Mesenchymal stem cell (in vitro differentiated cells and primary cell): ENCODE measurements at regions not wholly inside any gene's neighbourhood (a gene's known extent, or its start where the extent isn't known, plus 50 kb on each side); places are given as distances from the start of the nearest gene placed in this dataset.

Source experiments
- DNase-seq: peaks from one replicate; pipeline ENCODE4 v3.0.0-alpha.2; 2013
- H2AFZ ChIP-seq: one replicate; pipeline ENCODE4 v1.6.1; 2013; ENCODE audit warnings: low read depth, mild to moderate bottlenecking, control low read depth, inconsistent platforms, low read length, moderate library complexity
- H2AK5ac ChIP-seq: 2 replicates; pipeline ENCODE4 v1.6.1; 2013; ENCODE audit warnings: low read length, moderate library complexity, mild to moderate bottlenecking, inconsistent platforms; ENCODE audit not compliant: severe bottlenecking
- H2BK120ac ChIP-seq: one replicate; pipeline ENCODE4 v1.6.1; 2013; ENCODE audit warnings: low read depth, mild to moderate bottlenecking, inconsistent platforms, low read length, moderate library complexity
- H2BK12ac ChIP-seq, 2 experiments: one replicate each; pipeline ENCODE4 v1.6.1; 2013; ENCODE audit warnings: inconsistent platforms in 2 of 2, low read length in 2 of 2, mild to moderate bottlenecking in 2 of 2, moderate library complexity in 2 of 2, control low read depth in 1 of 2
- H2BK15ac ChIP-seq: one replicate; pipeline ENCODE4 v1.6.1; 2013; ENCODE audit warnings: mild to moderate bottlenecking, low read depth, inconsistent platforms; ENCODE audit not compliant: poor library complexity, severe bottlenecking
- H2BK5ac ChIP-seq: 2 replicates; pipeline ENCODE4 v1.6.1; 2013; ENCODE audit warnings: low read depth, mild to moderate bottlenecking, low read length, control low read depth, inconsistent platforms; ENCODE audit not compliant: poor library complexity, severe bottlenecking
- H3K14ac ChIP-seq, 2 experiments: one replicate each; pipeline ENCODE4 v1.6.1; 2013; ENCODE audit warnings: inconsistent platforms in 2 of 2, low read length in 2 of 2, control low read depth in 1 of 2, mild to moderate bottlenecking in 1 of 2, moderate library complexity in 1 of 2
- H3K18ac ChIP-seq, 2 experiments: one replicate each; pipeline ENCODE4 v1.6.1; 2013; ENCODE audit warnings: inconsistent platforms in 2 of 2, low read length in 2 of 2, control low read depth in 1 of 2, low read depth in 1 of 2, mild to moderate bottlenecking in 1 of 2
- H3K23ac ChIP-seq, 2 experiments: one replicate each; pipeline ENCODE4 v1.6.1; 2013; ENCODE audit warnings: inconsistent platforms in 2 of 2, low read length in 2 of 2, mild to moderate bottlenecking in 2 of 2, moderate library complexity in 2 of 2, control low read depth in 1 of 2
- H3K27ac ChIP-seq: 2 replicates; pipeline ENCODE4 v1.5.1; 2013; ENCODE audit warnings: mild to moderate bottlenecking, moderate library complexity, low read length, control low read depth, inconsistent platforms; ENCODE audit not compliant: poor library complexity, severe bottlenecking
- H3K27me3 ChIP-seq, 2 experiments: 2 replicates each; pipeline versions ENCODE4 v1.6.1 to v1.7.0; 2013; ENCODE audit warnings: low read length in 2 of 2, mild to moderate bottlenecking in 2 of 2, moderate library complexity in 2 of 2, control low read depth in 1 of 2, inconsistent platforms in 1 of 2; ENCODE audit not compliant: control insufficient read depth in 1 of 2, insufficient read depth in 1 of 2
- H3K36me3 ChIP-seq, 2 experiments: 2 replicates each; pipeline versions ENCODE4 v1.6.1 to v1.7.0; 2013; ENCODE audit warnings: low read length in 2 of 2, control low read depth in 1 of 2, inconsistent platforms in 1 of 2, low read depth in 1 of 2, mild to moderate bottlenecking in 1 of 2; ENCODE audit not compliant: insufficient read depth in 2 of 2, control insufficient read depth in 1 of 2
- H3K4ac ChIP-seq, 2 experiments: one replicate each; pipeline ENCODE4 v1.6.1; 2013; ENCODE audit warnings: inconsistent platforms in 2 of 2, low read length in 2 of 2, mild to moderate bottlenecking in 2 of 2, moderate library complexity in 2 of 2, control low read depth in 1 of 2, low read depth in 1 of 2
- H3K4me1 ChIP-seq: 2 replicates; pipeline ENCODE4 v1.6.1; 2013; ENCODE audit warnings: low read depth, low read length, control low read depth; ENCODE audit not compliant: control insufficient read depth, insufficient read depth
- H3K4me2 ChIP-seq: 2 replicates; pipeline ENCODE4 v1.6.1; 2013; ENCODE audit warnings: low read length, mild to moderate bottlenecking, inconsistent platforms; ENCODE audit not compliant: poor library complexity, severe bottlenecking
- H3K4me3 ChIP-seq, 2 experiments: 2 replicates each; pipeline versions ENCODE4 v1.5.1 to v1.7.0; 2013; ENCODE audit warnings: low read length in 2 of 2, mild to moderate bottlenecking in 2 of 2, control low read depth in 1 of 2, low read depth in 1 of 2; ENCODE audit not compliant: insufficient read depth in 1 of 2
- H3K79me1 ChIP-seq: replicated peaks from 2 replicates; pipeline ENCODE4 v1.6.1; 2013; ENCODE audit warnings: mild to moderate bottlenecking, control low read depth, low read length, inconsistent platforms; ENCODE audit not compliant: poor library complexity, severe bottlenecking
- H3K9ac ChIP-seq: 2 replicates; pipeline ENCODE4 v1.7.0; 2013; ENCODE audit warnings: mild to moderate bottlenecking, low read length, moderate library complexity
- H3K9me3 ChIP-seq: 2 replicates; pipeline ENCODE4 v1.7.0; 2013; ENCODE audit warnings: mild to moderate bottlenecking, low read length; ENCODE audit not compliant: control insufficient read depth
- H4K8ac ChIP-seq: one replicate; pipeline ENCODE4 v1.6.1; 2013; ENCODE audit warnings: inconsistent platforms, mild to moderate bottlenecking, low read length, moderate library complexity
- H4K91ac ChIP-seq: one replicate; pipeline ENCODE4 v1.6.1; 2013; ENCODE audit warnings: mild to moderate bottlenecking, low read length, inconsistent platforms
- WGBS: methylation state at CpG from one replicate; pipeline ENCODE4 v1.1.7; 2013; ENCODE audit warnings: mixed read lengths; 5-methylcytosine and 5-hydroxymethylcytosine counted together

DNA sequence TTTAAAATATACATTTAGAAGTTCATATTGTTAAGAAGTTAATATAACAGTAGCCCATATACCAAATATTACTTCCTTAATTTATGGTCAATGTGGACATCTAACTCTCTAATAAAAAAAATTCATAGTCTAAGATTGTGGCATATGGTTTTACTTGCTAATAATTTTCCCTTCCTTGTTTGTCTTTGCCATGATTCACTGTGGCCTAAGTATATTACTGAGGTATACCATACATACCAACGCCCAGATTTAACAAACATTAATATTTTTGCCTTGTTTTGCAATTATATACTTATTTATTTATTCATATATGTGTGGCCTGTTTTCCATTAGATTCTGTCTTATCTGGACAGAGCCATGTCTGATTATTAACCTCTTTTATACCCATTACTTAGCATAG, 54.6 kb upstream of the CCDC150 start:
- no peak overlapping the region for H3K27ac ChIP-seq
- no peak overlapping the region for H3K18ac ChIP-seq
- H3K23ac ChIP-seq: no peak overlapping the region
- H2AK5ac ChIP-seq: no peak overlapping the region
- no peak overlapping the region for H2AFZ ChIP-seq
- no peak overlapping the region for H3K9ac ChIP-seq
- peaks cover 2% of the 10 kb centered on the region for H3K9me3 ChIP-seq
- no peak overlapping the region for H2BK12ac ChIP-seq
- no peak overlapping the region for H4K8ac ChIP-seq
- no peak overlapping the region for H2BK120ac ChIP-seq
- H3K36me3 ChIP-seq: no peaks in the 10 kb centered on the region
- H3K4me2 ChIP-seq: no peak overlapping the region
- no peak overlapping the region for H3K4me3 ChIP-seq
- H2BK15ac ChIP-seq: no peak overlapping the region
- DNase-seq: no peak
- no peak overlapping the region for H2BK5ac ChIP-seq
- H3K4me1 ChIP-seq: peaks cover 1% of the 10 kb centered on the region
- no CpG with 5 or more reads among the region's 1 CpG for WGBS
- no peak overlapping the region for H4K91ac ChIP-seq
- no peak overlapping the region for H3K14ac ChIP-seq
- H3K4ac ChIP-seq: no peak overlapping the region
- H3K79me1 ChIP-seq: peaks cover 8% of the 10 kb centered on the region
- H3K27me3 ChIP-seq: peaks cover 0 to under 1% of the 10 kb centered on the region in 2 experiments

DNA sequence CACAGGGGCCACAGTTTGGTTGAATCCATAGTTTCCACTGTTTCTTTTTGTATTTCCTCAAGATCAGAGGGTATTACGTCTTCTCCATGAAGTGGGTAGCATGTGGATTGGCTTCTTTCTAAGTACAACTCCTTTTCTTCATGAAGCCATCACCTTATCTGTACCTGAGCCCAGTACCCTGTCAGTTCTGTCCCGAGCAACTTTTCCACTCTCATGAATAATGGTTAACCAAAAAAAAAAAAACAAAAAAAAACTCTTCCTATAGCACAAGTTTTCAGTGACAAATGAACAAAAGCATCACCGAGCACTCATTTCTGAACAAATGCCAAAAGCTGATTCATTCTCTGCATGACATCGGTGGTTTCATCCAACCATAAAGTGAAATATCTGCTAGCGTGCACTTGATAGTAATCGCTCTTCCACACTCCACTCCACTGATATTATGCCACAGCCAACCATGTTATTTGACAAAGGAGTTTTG, 53.0 kb upstream of the CCDC150 start:
- DNase-seq: peak; percentile 82
- peak overlapping the region; percentile 4 for H3K27ac ChIP-seq
- no peak overlapping the region for H3K14ac ChIP-seq
- H2BK15ac ChIP-seq: no peak overlapping the region
- no peak overlapping the region for H2BK120ac ChIP-seq
- no peak overlapping the region for H3K18ac ChIP-seq
- H3K27me3 ChIP-seq: peaks cover 0 to 17% of the 10 kb centered on the region in 2 experiments
- H3K9me3 ChIP-seq: no peaks in the 10 kb centered on the region
- no peak overlapping the region for H3K4me3 ChIP-seq
- H3K36me3 ChIP-seq: no peaks in the 10 kb centered on the region
- H3K4me1 ChIP-seq: peaks cover 1% of the 10 kb centered on the region
- 48% methylated on average over 6 of the region's 6 CpGs for WGBS
- no peak overlapping the region for H2AK5ac ChIP-seq
- H3K4me2 ChIP-seq: no peak overlapping the region
- no peak overlapping the region for H3K23ac ChIP-seq
- no peak overlapping the region for H4K91ac ChIP-seq
- H2BK12ac ChIP-seq: no peak overlapping the region
- no peak overlapping the region for H2BK5ac ChIP-seq
- H4K8ac ChIP-seq: no peak overlapping the region
- H3K79me1 ChIP-seq: peaks cover 8% of the 10 kb centered on the region
- H3K9ac ChIP-seq: no peak overlapping the region
- H3K4ac ChIP-seq: no peak overlapping the region
- H2AFZ ChIP-seq: no peak overlapping the region

DNA sequence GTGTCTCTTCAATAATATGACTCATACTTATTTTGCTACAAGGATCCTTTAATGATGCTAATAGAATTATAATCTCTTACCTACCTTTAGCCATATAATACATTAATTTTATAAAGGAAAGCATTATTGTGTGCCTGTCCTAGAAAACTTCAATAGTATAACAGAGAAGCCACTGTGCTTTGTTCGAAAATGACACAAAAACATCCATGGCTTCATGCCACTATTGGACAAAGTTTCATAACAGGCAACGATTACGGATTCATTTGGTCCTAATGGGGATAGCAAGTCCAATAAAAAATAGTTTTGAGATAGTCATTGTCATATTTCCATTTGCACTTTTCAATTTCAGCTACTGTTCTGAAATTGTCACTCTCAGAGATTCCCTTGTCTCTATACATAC, 52.5 kb upstream of the CCDC150 start:
- H3K9me3 ChIP-seq: no peaks in the 10 kb centered on the region
- H3K4me3 ChIP-seq: no peak overlapping the region
- peaks cover 1% of the 10 kb centered on the region for H3K4me1 ChIP-seq
- no peak for DNase-seq
- peaks cover 0 to 20% of the 10 kb centered on the region in 2 experiments for H3K27me3 ChIP-seq
- no peak overlapping the region for H4K91ac ChIP-seq
- no peak overlapping the region for H3K23ac ChIP-seq
- H3K4me2 ChIP-seq: no peak overlapping the region
- H3K79me1 ChIP-seq: peaks cover 8% of the 10 kb centered on the region
- H2BK15ac ChIP-seq: no peak overlapping the region
- H3K27ac ChIP-seq: no peak overlapping the region
- no peak overlapping the region for H2AFZ ChIP-seq
- no peak overlapping the region for H2BK12ac ChIP-seq
- no peak overlapping the region for H2AK5ac ChIP-seq
- no peak overlapping the region for H2BK5ac ChIP-seq
- H3K4ac ChIP-seq: no peak overlapping the region
- no peak overlapping the region for H2BK120ac ChIP-seq
- WGBS: 100% methylated on average over 2 of the region's 3 CpGs
- no peak overlapping the region for H3K18ac ChIP-seq
- no peaks in the 10 kb centered on the region for H3K36me3 ChIP-seq
- no peak overlapping the region for H3K14ac ChIP-seq
- no peak overlapping the region for H4K8ac ChIP-seq
- H3K9ac ChIP-seq: no peak overlapping the region

- DNase-seq: no peak
- H3K27ac ChIP-seq: no peak overlapping the region
- no peak overlapping the region for H3K4ac ChIP-seq
- H2AFZ ChIP-seq: no peak overlapping the region
- no peak overlapping the region for H4K8ac ChIP-seq
- H3K18ac ChIP-seq: no peak overlapping the region
- no peaks in the 10 kb centered on the region for H3K9me3 ChIP-seq
- no peak overlapping the region for H4K91ac ChIP-seq
- no peak overlapping the region for H2BK12ac ChIP-seq
- H2BK120ac ChIP-seq: no peak overlapping the region
- no peak overlapping the region for H3K4me2 ChIP-seq
- H3K79me1 ChIP-seq: peaks cover 8% of the 10 kb centered on the region
- no peak overlapping the region for H3K9ac ChIP-seq
- H3K36me3 ChIP-seq: no peaks in the 10 kb centered on the region
- no peak overlapping the region for H3K23ac ChIP-seq
- 0% methylated on average over 1 of the region's 1 CpG for WGBS
- no peak overlapping the region for H2AK5ac ChIP-seq
- peaks cover 1% of the 10 kb centered on the region for H3K4me1 ChIP-seq
- H3K14ac ChIP-seq: no peak overlapping the region
- no peak overlapping the region for H2BK15ac ChIP-seq
- peaks cover 0 to 20% of the 10 kb centered on the region in 2 experiments for H3K27me3 ChIP-seq
- no peak overlapping the region for H2BK5ac ChIP-seq
- H3K4me3 ChIP-seq: no peak overlapping the region
Measured at GRCh38 chr2:196587739-196588138, 51.8 kb upstream of the CCDC150 start.
